GM12878 (cell line): ENCODE measurements at regions not wholly inside any gene's neighbourhood (a gene's known extent, or its start where the extent isn't known, plus 50 kb on each side); places are given as distances from the start of the nearest gene placed in this dataset.

ENCODE experiments used
- ATAC-seq: fragments of 200-7000 bp; cut with Tn5 transposase; 3 replicates; pipeline ENCODE4 v1.9.1; 2020; ENCODE audit warnings: mild to moderate bottlenecking, moderate library complexity
- BruUV-seq: library from RNA; stranded (reverse); fragments of 400-500 nt; replicated peaks from 2 replicates; lab custom pipeline; 2021; lab: Mats Ljungman, UMichigan
- CTCF ChIA-PET: fragments of 300-600 bp; sonication (Branson Sonifier 250); formaldehyde crosslinking; extraction: SDS; loops from one replicate; lab custom pipeline; 2021; ENCODE audit warnings: inconsistent platforms; lab: Yijun Ruan, JAX
- POLR2A ChIA-PET: fragments of 350-600 bp; formaldehyde crosslinking; extraction: SDS; loops from one replicate; lab custom pipeline; 2021; ENCODE audit warnings: inconsistent platforms; lab: Charles Lee
- RAD21 ChIA-PET: fragments of 300-600 bp; sonication (Branson Sonifier 250); formaldehyde crosslinking; loops from one replicate; lab custom pipeline; 2023; ENCODE audit warnings: antibody characterized with exemption; ENCODE audit not compliant: unreplicated experiment; lab: Charles Lee
- SMC1A ChIA-PET: fragments of 300-600 bp; sonication (Branson Sonifier 250); formaldehyde crosslinking; loops from one replicate; lab custom pipeline; 2023; ENCODE audit not compliant: unreplicated experiment, uncharacterized antibody; lab: Charles Lee
- DNase-seq: peaks from one replicate; pipeline ENCODE4 v3.0.0-alpha.2; 2011; ENCODE audit warnings: low read depth, low spot score
- FAIRE-seq: peaks from 3 replicates; lab custom pipeline; 2011; peaks lifted over from hg19 to GRCh38; lab: Jason Lieb, UNC
- H2AFZ ChIP-seq: 2 replicates; pipeline ENCODE4 v1.6.0; 2011; ENCODE audit warnings: low read depth, low read length, control low read depth; ENCODE audit not compliant: control insufficient read depth
- H3K27ac ChIP-seq: 2 replicates; pipeline ENCODE4 v1.5.1; 2011; ENCODE audit warnings: control low read depth; ENCODE audit not compliant: control insufficient read depth, insufficient read depth
- H3K27me3 ChIP-seq, 2 experiments: replicated peaks in 1 of 2; 2 replicates each; pipeline versions ENCODE4 v1.6.0 to v1.6.1; 2011; ENCODE audit warnings: low read length in 1 of 2; ENCODE audit not compliant: control insufficient read depth in 2 of 2, insufficient read depth in 2 of 2
- H3K36me3 ChIP-seq, 2 experiments: 2 replicates each; pipeline ENCODE4 v1.5.1; 2011; ENCODE audit warnings: low read length in 1 of 2; ENCODE audit not compliant: control insufficient read depth in 2 of 2, insufficient read depth in 2 of 2
- H3K4me1 ChIP-seq: 2 replicates; pipeline ENCODE4 v1.6.1; 2011; ENCODE audit warnings: mild to moderate bottlenecking, low read length, moderate library complexity, mixed read lengths; ENCODE audit not compliant: control insufficient read depth, insufficient read depth
- H3K4me2 ChIP-seq: 2 replicates; pipeline ENCODE4 v1.6.0; 2011; ENCODE audit warnings: control low read depth; ENCODE audit not compliant: control insufficient read depth, insufficient read depth
- H3K4me3 ChIP-seq: fragments of 200-600 bp; sonication (generic); 2 replicates; pipeline ENCODE4 v1.5.1; 2016
- H3K79me2 ChIP-seq: 2 replicates; pipeline ENCODE4 v1.6.0; 2011; ENCODE audit warnings: low read length; ENCODE audit not compliant: control insufficient read depth, insufficient read depth
- H3K9ac ChIP-seq: 2 replicates; pipeline ENCODE4 v1.8.0; 2011; ENCODE audit warnings: low read length, control low read depth, mixed read lengths; ENCODE audit not compliant: control insufficient read depth, insufficient read depth
- H3K9me3 ChIP-seq: replicated peaks from 3 replicates; pipeline ENCODE4 v1.5.1; 2011; ENCODE audit warnings: mild to moderate bottlenecking, low read length; ENCODE audit not compliant: control insufficient read depth, insufficient read depth
- H4K20me1 ChIP-seq: 2 replicates; pipeline ENCODE4 v1.6.0; 2011; ENCODE audit not compliant: control insufficient read depth, insufficient read depth
- CEBPZ ChIP-seq: fragments of 150-350 bp; IDR thresholded peaks from 2 replicates; pipeline ENCODE4 v1.6.1; 2016; ENCODE audit warnings: low read depth, low read length
- HDGF ChIP-seq: fragments of 450-650 bp; IDR thresholded peaks from 2 replicates; pipeline ENCODE4 v1.6.1; 2016; ENCODE audit warnings: antibody characterized with exemption
- MEF2B ChIP-seq: fragments of 450-650 bp; IDR thresholded peaks from 2 replicates; pipeline ENCODE4 v1.6.1; 2018; ENCODE audit warnings: mild to moderate bottlenecking, moderate library complexity; ENCODE audit not compliant: partially characterized antibody, poor library complexity, severe bottlenecking
- RFX5 ChIP-seq: IDR thresholded peaks from 2 replicates; pipeline ENCODE4 v1.6.1; 2011; ENCODE audit warnings: low read depth, low read length, improper control_type of control experiment
- SMAD5 ChIP-seq: IDR thresholded peaks from 2 replicates; pipeline ENCODE4 v1.6.1; 2016; ENCODE audit warnings: antibody characterized with exemption, low read depth
- WGBS: methylation state at CpG from one replicate; pipeline ENCODE4 v1.1.6; 2016; ENCODE audit warnings: low lambda C conversion rate; ENCODE audit not compliant: insufficient replicate concordance, insufficient coverage; ENCODE audit errors: missing lambda C conversion rate; 5-methylcytosine and 5-hydroxymethylcytosine counted together
- in situ Hi-C: fragments of 300-500 bp; cut with MboI; formaldehyde crosslinking; loops from 9 replicates; pipeline ENCODE4 v1.14.3; 2018; ENCODE audit warnings: mixed read lengths
- intact Hi-C: fragments of 100-400 bp; cut with micrococcal nuclease; formaldehyde crosslinking; loops from one replicate; pipeline ENCODE4 v1.14.2; 2022; ENCODE audit not compliant: unreplicated experiment

- no peak for TF ChIP-seq CEBPZ
- no peak for TF ChIP-seq SMAD5
- TF ChIP-seq RFX5 = no peak
- TF ChIP-seq MEF2B = no peak
- TF ChIP-seq, all 136 proteins: peak for 0
These were observed 106.7 kb downstream of the KIF26A start (continued) for GRCh38 chr14:104245075-104245474.

- no peak for TF ChIP-seq HDGF
- BruUV-seq = no TSS peak
- ATAC-seq (no peak), FAIRE-seq (no peak), DNase-seq (no peak)
- SMC1A ChIA-PET = no interaction called here
- H3K27ac ChIP-seq = no peak overlapping the region
- POLR2A ChIA-PET = no interaction called here
- intact Hi-C loops (no loop called here), in situ Hi-C loops (no loop called here)
- no peak overlapping the region for H3K4me2 ChIP-seq
- H4K20me1 ChIP-seq = no peaks in the 10 kb centered on the region
- H3K36me3 ChIP-seq = no peaks in the 10 kb centered on the region
- no peak overlapping the region for H2AFZ ChIP-seq
- CTCF ChIA-PET = no interaction called here
- no peak overlapping the region for H3K4me3 ChIP-seq
- no peaks in the 10 kb centered on the region for H3K4me1 ChIP-seq
- H3K9me3 ChIP-seq = no peaks in the 10 kb centered on the region; the same call in 2 of the 3 replicates
- RAD21 ChIA-PET = no interaction called here
- H3K9ac ChIP-seq = no peak overlapping the region
- WGBS = 22% methylated on average over 2 of the region's 2 CpGs
- no peaks in the 10 kb centered on the region for H3K27me3 ChIP-seq
- H3K79me2 ChIP-seq = no peaks in the 10 kb centered on the region
These were observed 107.3 kb downstream of the KIF26A start for GRCh38 chr14:104245723-104246122.
